Neural cell (in vitro differentiated cells): ENCODE measurements at regions not wholly inside any gene's neighbourhood (a gene's known extent, or its start where the extent isn't known, plus 50 kb on each side); places are given as distances from the start of the nearest gene placed in this dataset.

Experiments used
- H2AFZ ChIP-seq: fragments of 200-600, 300-800 bp; sonication (generic), shearing (Covaris generic); 2 replicates; pipeline ENCODE4 v1.6.0; 2014; ENCODE audit warnings: low read depth, mild to moderate bottlenecking, antibody characterized with exemption, low read length, moderate library complexity
- H3F3A ChIP-seq: fragments of 200-600 bp; shearing (Covaris generic); 2 replicates; pipeline ENCODE4 v1.6.1; 2016; ENCODE audit warnings: mild to moderate bottlenecking, moderate library complexity, mixed read lengths, antibody characterized with exemption, low read length; ENCODE audit not compliant: insufficient read depth, poor library complexity, severe bottlenecking
- H3K27ac ChIP-seq: fragments of 200-600, 300-800 bp; sonication (generic), shearing (Covaris generic); 2 replicates; pipeline ENCODE4 v1.5.1; 2014; ENCODE audit warnings: mild to moderate bottlenecking, low read length, moderate library complexity
- H3K27me3 ChIP-seq: fragments of 300-800, 200-600 bp; sonication (generic), shearing (Covaris generic); 2 replicates; pipeline ENCODE4 v1.6.0; 2014; ENCODE audit warnings: mild to moderate bottlenecking, low read depth, low read length, moderate library complexity; ENCODE audit not compliant: insufficient read depth
- H3K36me3 ChIP-seq: fragments of 300-800, 200-600 bp; sonication (generic), shearing (Covaris generic); 2 replicates; pipeline ENCODE4 v1.5.1; 2014; ENCODE audit warnings: mild to moderate bottlenecking, antibody characterized with exemption, low read length, moderate library complexity; ENCODE audit not compliant: insufficient read depth
- H3K4me2 ChIP-seq: fragments of 300-800, 200-600 bp; sonication (generic), shearing (Covaris generic); 2 replicates; pipeline ENCODE4 v1.6.0; 2014; ENCODE audit warnings: mild to moderate bottlenecking, low read length
- H3K4me3 ChIP-seq: fragments of 300-800, 200-600 bp; sonication (generic), shearing (Covaris generic); 2 replicates; pipeline ENCODE4 v1.5.1; 2014; ENCODE audit warnings: mild to moderate bottlenecking, low read length, moderate library complexity
- H3K79me2 ChIP-seq: fragments of 200-600 bp; shearing (Covaris generic); replicated peaks from 2 replicates; pipeline ENCODE4 v1.6.0; 2014; ENCODE audit warnings: mild to moderate bottlenecking, low read length, moderate library complexity; ENCODE audit not compliant: insufficient read depth
- H3K9ac ChIP-seq: fragments of 300-800, 200-600 bp; sonication (generic), shearing (Covaris generic); 2 replicates; pipeline ENCODE4 v1.6.1; 2016; ENCODE audit warnings: mild to moderate bottlenecking, low read length, mixed read lengths
- H3K9me2 ChIP-seq: fragments of 200-600 bp; shearing (Covaris generic); 2 replicates; pipeline ENCODE4 v1.6.1; 2016; ENCODE audit warnings: mild to moderate bottlenecking, low read length, mixed read lengths; ENCODE audit not compliant: insufficient read depth
- H3K9me3 ChIP-seq: fragments of 200-600, 300-800 bp; sonication (generic), shearing (Covaris generic); 2 replicates; pipeline ENCODE4 v1.6.1; 2016; ENCODE audit warnings: mild to moderate bottlenecking, mixed run types, low read length, moderate library complexity, mixed read lengths
- H4K20me1 ChIP-seq: fragments of 200-600 bp; shearing (Covaris generic); 2 replicates; pipeline ENCODE4 v1.6.1; 2016; ENCODE audit warnings: mild to moderate bottlenecking, mixed run types; ENCODE audit not compliant: insufficient read depth
- EP300 ChIP-seq: fragments of 450-650 bp; conservative IDR thresholded peaks from 2 replicates; pipeline ENCODE4 v1.6.1; 2014; ENCODE audit warnings: antibody characterized with exemption, mild to moderate bottlenecking, moderate library complexity; ENCODE audit not compliant: poor library complexity, severe bottlenecking
- EZH2 ChIP-seq: fragments of 200-600, 300-800 bp; shearing (Covaris generic), sonication (generic); IDR thresholded peaks from 2 replicates; pipeline ENCODE4 v1.6.1; 2014; ENCODE audit warnings: antibody characterized with exemption, low read length, borderline replicate concordance, mild to moderate bottlenecking; ENCODE audit not compliant: insufficient read depth, poor library complexity, severe bottlenecking
- MXI1 ChIP-seq: fragments of 450-650 bp; conservative IDR thresholded peaks from 2 replicates; pipeline ENCODE4 v1.6.1; 2014; ENCODE audit warnings: antibody characterized with exemption, mild to moderate bottlenecking; ENCODE audit not compliant: poor library complexity, severe bottlenecking
- POLR2AphosphoS5 ChIP-seq: IDR thresholded peaks from 2 replicates; pipeline ENCODE4 v1.6.1; 2012
- RAD21 ChIP-seq: fragments of 450-650 bp; conservative IDR thresholded peaks from 2 replicates; pipeline ENCODE4 v1.6.1; 2014; ENCODE audit warnings: antibody characterized with exemption, mild to moderate bottlenecking, moderate library complexity
- SMC3 ChIP-seq: fragments of 450-650 bp; conservative IDR thresholded peaks from 2 replicates; pipeline ENCODE4 v1.6.1; 2014; ENCODE audit warnings: antibody characterized with exemption, mild to moderate bottlenecking, moderate library complexity; ENCODE audit not compliant: poor library complexity
- TAF1 ChIP-seq: IDR thresholded peaks from 2 replicates; pipeline ENCODE4 v1.6.1; 2012; ENCODE audit warnings: low read depth
- TF ChIP-seq, protein P1 (sequence below): fragments of 450-650 bp; IDR thresholded peaks from 2 replicates; pipeline ENCODE4 v1.5.1; 2014; ENCODE audit warnings: antibody characterized with exemption, mild to moderate bottlenecking, moderate library complexity; ENCODE audit not compliant: poor library complexity, severe bottlenecking
- TF ChIP-seq, protein P2 (sequence below): IDR thresholded peaks from 2 replicates; pipeline ENCODE4 v1.6.1; 2012; ENCODE audit warnings: borderline replicate concordance

DNA sequence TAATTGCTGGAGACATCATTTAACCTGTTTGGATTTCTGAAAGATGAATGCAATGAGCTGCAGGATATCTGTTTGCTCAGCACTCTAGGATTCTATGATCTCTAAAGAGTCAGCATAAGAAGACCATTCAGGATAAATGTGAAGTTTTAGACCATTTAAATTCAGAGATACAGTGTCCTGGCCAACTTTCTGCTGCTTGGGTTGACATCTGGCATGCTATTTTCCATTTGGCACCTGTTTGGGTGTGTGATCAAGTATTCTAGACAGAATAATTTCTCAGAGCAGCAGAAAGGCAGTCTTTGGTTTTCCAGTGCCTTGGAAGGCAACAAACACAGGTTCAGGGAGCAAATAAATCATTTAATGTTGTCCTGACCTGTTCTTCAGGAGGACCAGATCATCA is 144.8 kb upstream of the NDUFV2 start:
- TF ChIP-seq EZH2 = no peak
- TF ChIP-seq, protein P1, sequence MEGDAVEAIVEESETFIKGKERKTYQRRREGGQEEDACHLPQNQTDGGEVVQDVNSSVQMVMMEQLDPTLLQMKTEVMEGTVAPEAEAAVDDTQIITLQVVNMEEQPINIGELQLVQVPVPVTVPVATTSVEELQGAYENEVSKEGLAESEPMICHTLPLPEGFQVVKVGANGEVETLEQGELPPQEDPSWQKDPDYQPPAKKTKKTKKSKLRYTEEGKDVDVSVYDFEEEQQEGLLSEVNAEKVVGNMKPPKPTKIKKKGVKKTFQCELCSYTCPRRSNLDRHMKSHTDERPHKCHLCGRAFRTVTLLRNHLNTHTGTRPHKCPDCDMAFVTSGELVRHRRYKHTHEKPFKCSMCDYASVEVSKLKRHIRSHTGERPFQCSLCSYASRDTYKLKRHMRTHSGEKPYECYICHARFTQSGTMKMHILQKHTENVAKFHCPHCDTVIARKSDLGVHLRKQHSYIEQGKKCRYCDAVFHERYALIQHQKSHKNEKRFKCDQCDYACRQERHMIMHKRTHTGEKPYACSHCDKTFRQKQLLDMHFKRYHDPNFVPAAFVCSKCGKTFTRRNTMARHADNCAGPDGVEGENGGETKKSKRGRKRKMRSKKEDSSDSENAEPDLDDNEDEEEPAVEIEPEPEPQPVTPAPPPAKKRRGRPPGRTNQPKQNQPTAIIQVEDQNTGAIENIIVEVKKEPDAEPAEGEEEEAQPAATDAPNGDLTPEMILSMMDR = no peak
- no peak for TF ChIP-seq TAF1
- TF ChIP-seq EP300 = no peak
- TF ChIP-seq POLR2AphosphoS5 = no peak
- TF ChIP-seq, protein P2, sequence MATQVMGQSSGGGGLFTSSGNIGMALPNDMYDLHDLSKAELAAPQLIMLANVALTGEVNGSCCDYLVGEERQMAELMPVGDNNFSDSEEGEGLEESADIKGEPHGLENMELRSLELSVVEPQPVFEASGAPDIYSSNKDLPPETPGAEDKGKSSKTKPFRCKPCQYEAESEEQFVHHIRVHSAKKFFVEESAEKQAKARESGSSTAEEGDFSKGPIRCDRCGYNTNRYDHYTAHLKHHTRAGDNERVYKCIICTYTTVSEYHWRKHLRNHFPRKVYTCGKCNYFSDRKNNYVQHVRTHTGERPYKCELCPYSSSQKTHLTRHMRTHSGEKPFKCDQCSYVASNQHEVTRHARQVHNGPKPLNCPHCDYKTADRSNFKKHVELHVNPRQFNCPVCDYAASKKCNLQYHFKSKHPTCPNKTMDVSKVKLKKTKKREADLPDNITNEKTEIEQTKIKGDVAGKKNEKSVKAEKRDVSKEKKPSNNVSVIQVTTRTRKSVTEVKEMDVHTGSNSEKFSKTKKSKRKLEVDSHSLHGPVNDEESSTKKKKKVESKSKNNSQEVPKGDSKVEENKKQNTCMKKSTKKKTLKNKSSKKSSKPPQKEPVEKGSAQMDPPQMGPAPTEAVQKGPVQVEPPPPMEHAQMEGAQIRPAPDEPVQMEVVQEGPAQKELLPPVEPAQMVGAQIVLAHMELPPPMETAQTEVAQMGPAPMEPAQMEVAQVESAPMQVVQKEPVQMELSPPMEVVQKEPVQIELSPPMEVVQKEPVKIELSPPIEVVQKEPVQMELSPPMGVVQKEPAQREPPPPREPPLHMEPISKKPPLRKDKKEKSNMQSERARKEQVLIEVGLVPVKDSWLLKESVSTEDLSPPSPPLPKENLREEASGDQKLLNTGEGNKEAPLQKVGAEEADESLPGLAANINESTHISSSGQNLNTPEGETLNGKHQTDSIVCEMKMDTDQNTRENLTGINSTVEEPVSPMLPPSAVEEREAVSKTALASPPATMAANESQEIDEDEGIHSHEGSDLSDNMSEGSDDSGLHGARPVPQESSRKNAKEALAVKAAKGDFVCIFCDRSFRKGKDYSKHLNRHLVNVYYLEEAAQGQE = no peak
- no peak for TF ChIP-seq SMC3
- TF ChIP-seq RAD21 = no peak
- Histone ChIP-seq H3K9me2 (no peaks in the 10 kb centered on the region), H3K36me3 (no peaks in the 10 kb centered on the region), H3K4me2 (no peak overlapping the region), H4K20me1 (no peaks in the 10 kb centered on the region), H3F3A (no peaks in the 10 kb centered on the region), H3K4me3 (no peak overlapping the region), H3K9me3 (no peaks in the 10 kb centered on the region), H3K9ac (no peak overlapping the region), H2AFZ (no peak overlapping the region), H3K27ac (no peak overlapping the region), H3K27me3 (no peaks in the 10 kb centered on the region), H3K79me2 (no peaks in the 10 kb centered on the region)

DNA sequence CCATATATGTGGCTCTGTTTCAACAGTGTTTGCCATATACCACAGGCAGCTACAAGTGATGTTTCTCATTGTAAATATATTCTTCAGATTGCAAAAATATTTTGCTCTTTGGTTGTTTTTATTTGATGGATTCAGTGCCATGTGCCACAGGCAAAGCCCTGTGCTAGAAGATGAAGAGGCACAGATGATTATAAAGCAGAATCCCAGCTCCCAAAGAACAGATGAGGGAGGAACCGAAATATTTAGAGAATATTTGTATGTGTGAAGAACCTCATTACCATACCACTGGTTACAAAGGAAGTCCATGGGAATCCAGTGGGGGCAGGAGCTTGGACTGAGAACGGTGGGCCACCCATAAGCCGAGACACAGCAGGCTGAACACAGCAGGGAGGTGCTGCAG is 143.8 kb upstream of the NDUFV2 start:
- H3K27me3 ChIP-seq = no peaks in the 10 kb centered on the region
- H3K9me3 ChIP-seq = no peaks in the 10 kb centered on the region
- no peak for TF ChIP-seq EZH2
- no peak for TF ChIP-seq MXI1
- no peak for TF ChIP-seq TAF1
- no peak for TF ChIP-seq EP300
- H3K9ac ChIP-seq = no peak overlapping the region
- H3K4me3 ChIP-seq = no peak overlapping the region
- H3K9me2 ChIP-seq = no peaks in the 10 kb centered on the region
- no peak overlapping the region for H3K4me2 ChIP-seq
- H2AFZ ChIP-seq = no peak overlapping the region
- no peaks in the 10 kb centered on the region for H4K20me1 ChIP-seq
- H3F3A ChIP-seq = no peaks in the 10 kb centered on the region
- H3K79me2 ChIP-seq = no peaks in the 10 kb centered on the region
- no peak overlapping the region for H3K27ac ChIP-seq
- H3K36me3 ChIP-seq = no peaks in the 10 kb centered on the region
